Cerebellar nuclear complex (tissue), 1 donor: ENCODE measurements at regions not wholly inside any gene's neighbourhood (a gene's known extent, or its start where the extent isn't known, plus 50 kb on each side); places are given as distances from the start of the nearest gene placed in this dataset.

ENCODE experiments used
- DNase-seq, 2 experiments: peaks; one replicate each; lab custom pipeline; 2025; lab: John Stamatoyannopoulos, UW

DNA sequence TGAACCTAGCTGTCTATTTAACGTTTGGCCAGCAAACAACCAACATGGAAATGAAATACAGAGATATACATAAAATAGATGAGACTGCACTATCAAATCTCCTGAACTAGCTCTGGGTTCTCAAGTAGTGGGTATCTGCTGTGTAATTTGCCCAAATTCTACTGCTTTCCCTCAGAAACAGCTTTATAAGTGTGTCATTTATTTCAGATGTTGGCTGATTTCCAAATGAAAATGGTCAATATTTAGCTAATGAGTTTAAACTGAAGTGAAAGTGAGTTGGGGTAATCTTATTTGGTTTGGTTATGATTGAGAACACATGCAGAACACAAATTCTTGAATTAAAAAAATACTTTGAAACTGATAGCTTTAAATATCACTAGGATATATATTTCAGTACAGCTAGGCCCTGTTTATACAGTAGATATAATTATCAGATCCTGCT, 601.7 kb upstream of the CXADR start:
- DNase-seq: no peak

DNA sequence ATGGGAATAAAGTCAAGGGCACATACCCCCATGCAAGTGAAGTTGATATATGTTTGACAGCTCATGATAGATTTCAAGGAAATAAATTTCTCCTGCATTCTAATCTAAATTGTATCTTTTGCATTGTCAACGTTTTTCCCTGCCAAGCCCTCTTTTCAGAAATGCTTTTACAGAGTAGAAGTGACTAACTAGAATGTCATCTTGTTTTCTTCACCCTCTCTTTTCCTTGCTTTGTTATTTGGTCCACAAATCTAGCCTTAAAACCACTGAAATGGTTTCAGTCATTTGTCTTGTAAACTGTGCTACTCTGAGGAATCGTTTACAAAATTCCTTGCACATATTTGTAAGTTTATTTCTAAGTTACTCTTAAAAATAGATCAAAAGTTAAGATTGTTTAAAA, 600.8 kb upstream of the CXADR start:
- DNase-seq: no peak

DNA sequence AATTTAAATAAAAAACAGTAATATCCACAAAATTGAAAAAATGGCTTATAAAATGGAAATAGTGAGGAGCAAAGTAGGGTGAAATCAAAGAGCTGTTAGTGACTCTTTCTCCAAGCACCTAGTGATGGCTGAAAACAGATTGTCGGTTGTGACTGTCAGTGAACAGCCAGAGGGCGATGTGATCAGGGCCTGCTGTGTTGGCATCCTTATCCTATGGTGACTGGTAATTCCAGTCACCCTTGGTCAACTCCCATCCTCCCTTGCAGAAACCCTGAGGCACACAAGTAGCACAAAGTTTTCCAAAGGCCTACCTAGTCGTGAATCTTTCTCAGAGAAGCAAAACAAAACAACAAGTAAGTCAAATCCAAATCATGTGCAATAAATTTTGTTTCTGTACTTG, 599.8 kb upstream of the CXADR start:
- no peak for DNase-seq

DNA sequence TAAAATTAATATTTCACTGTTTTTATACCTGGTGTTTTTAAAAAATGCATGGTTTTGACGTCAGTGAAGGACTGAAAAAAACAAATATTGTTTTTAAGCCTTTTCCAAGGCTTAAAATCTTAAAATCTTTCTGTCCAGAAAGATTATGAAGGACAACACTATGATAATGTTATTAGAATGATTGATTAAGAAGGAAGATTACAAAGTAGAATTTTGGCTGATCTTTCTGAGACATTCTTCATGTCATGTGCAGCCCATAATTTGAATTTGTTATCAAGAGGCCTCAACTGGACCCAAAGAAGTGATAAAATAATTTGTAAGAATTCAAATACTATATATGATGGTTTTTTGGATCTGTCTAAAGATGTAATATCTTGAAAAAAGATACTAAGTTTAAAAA, 584.4 kb upstream of the CXADR start:
- DNase-seq: no peak

DNA sequence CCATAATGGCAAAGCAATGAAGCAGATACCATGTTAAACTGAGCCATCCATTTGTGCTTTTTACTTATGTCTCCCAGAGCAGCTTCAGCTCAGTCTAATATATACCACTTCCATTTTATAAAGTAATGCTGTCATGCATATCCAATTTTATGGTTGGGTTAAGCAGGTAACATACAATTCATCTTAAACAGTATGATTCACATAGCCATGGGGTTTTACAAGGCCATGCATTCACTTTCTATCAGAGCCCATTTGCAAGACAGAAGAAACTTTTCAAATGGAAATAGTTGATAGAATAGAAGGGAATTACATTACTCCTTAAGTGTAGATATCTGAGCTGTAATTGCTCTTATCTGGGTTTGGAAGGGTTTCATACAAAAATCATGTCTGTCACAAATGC, 580.5 kb upstream of the CXADR start:
- no peak for DNase-seq

DNA sequence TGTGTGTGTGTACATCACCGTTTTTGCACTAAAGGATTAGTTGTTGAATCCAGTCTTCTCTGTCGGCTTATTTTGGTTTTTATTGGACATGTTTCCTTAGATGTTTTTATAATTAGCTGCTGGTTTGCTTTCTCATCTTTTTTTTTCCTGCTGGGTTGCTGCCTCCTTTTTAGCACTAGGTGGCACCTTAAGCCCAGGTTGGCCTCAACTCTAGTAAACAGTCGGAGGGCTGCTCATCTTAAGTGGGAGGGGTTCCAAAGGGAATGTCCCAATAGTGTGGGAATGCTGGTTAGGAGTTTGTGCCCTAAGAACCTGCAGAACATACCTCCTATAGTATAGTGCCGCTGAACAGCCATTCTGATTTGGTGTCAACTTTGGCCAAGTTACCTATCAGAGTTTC, 570.1 kb upstream of the CXADR start:
- no peak for DNase-seq

DNA sequence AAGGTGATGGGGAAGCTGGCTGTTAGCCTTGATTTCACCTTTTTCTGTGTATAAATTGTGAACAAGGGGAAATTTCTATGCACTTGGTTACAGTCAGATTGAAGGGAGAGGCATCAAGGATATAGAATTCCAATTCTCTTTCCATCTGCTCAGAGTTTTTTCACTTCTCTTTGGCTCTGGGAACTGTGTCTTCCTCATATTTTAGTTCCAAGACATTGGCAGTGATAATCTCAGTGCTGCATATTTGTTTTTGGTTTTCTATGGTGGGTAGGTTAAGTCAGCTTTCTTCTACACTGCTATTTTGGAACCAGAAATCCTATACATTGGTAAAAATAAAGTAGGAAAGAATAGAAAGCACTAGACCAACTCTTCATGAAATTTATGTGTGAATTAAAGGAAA, 569.6 kb upstream of the CXADR start:
- DNase-seq: no peak

DNA sequence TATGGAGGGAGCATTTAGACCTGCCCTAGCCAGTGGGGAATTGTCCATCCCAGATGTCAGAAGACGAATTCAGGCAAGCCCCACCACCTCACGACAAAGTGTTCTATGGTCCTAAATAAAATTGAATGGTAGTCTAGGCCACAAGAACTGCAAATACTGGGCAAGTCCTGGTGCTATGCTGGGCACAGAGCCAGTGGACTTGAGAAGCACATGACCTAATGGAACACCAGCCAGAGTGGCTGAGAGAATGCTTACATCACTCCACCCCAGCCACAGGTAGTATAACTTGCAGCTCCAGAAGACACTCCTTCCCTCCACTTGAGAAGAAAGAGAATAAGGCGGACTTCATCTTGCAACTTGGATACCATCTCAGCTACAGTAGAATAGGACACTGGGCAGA, 567.3 kb upstream of the CXADR start:
- DNase-seq: no peak

DNA sequence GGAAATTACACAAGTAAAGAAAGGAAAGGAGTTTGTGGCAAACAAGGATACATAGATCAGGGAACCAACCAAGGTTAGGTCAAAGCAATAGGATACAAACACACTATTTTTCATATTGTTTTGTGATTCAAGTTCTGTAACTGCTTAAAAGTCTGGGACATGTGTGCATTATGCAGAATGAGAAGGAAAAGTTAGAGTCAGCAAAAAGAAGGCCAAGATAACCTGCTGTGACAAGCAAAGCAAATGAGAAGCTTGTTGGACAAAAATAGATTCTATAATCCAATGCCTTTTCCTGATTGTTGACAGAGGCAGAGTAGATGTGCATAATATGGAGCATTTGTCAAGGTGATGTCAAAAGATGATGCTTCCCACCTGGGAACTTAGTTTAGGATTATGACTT, 556.0 kb upstream of the CXADR start:
- DNase-seq: no peak

DNA sequence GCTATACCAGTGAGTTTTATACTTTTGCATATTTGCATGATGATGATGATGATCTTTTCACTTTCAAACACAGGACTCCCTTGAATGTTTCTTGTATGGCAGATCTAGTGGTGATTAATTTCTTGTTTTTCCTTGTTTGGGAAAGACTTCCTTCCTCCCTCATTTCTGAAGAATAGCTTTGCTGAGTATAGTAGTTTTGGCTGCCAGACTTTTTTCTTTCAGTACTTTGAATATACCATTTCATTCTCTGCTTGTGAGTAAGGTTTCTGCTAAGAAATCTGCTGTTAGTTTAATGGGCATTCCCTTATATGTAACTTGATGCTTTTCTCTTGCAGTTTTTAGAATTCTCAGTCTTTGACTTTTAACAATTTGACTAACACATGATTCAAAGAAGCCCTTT, 547.4 kb upstream of the CXADR start:
- no peak for DNase-seq

DNA sequence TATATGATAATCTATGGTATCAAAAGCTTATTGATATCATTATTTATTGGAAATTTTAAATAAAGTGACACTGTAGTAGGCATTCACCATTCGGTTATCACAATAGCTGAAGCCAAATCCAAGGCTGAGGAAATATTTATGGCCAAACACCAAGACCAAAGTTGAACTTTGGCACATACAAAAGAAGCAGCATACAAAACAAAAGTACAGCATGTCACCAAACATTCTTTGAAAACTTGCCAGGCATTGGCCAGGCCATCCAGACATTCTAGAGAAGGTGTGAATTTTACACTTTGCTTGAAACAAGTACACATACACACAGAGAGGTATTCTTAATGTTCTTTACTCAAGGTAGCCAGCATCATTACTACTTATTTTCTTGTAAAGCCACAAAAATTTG, 544.4 kb upstream of the CXADR start:
- DNase-seq: no peak

DNA sequence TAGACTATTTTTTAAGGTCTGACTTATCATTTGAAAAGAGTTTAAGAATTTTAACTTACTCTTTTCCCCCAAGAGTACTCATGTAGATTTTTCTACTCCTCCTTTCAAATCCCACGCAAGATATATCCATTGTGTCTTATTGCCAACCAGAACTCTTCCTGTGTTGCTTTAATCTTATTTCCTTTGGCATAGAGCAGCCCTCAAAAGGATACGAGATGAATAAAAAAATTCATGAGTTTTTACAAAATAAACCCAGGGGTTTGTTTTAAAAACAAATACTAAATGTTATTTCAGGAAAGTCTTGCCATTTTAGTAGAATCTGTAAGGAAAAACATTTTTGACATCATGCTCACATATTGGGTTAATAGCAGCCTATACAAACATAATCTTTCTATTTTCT, 543.2 kb upstream of the CXADR start:
- no peak for DNase-seq

DNA sequence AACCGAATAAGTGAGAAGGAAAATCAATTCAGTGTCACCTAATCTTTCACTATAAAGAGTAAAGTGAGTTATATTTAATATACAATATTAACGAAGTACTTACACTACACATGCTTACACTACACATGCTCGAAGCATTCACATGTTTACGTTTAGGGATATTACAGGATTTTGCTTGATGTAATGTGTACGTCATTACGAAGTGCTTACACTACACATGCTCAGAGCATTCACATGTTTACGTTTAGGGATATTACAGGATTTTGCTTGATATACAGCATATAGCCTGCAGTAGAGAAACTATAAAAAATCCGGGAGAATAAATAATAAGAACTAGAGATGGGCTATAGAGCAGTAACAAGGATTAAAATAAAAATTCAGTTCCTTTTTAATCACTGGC, 538.8 kb upstream of the CXADR start:
- no peak for DNase-seq

DNA sequence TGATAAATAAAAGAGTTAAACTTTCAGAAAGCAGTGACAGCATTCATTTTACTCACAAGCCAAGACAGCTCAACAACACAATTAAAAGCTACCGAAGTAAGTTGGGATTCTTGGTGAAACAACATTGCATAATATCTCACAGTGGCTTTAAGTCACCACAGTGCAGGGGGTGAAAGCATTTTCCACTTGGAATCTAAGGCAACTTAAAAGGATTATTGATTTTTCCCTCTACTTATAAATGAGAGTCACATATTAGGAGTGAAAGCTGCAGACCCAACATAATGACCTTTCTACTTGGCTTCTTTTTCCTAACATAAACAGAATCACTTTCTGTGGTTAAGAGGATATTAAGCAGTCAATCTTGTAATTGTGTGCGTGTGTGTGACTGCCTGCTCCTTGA, 536.6 kb upstream of the CXADR start:
- DNase-seq: no peak

DNA sequence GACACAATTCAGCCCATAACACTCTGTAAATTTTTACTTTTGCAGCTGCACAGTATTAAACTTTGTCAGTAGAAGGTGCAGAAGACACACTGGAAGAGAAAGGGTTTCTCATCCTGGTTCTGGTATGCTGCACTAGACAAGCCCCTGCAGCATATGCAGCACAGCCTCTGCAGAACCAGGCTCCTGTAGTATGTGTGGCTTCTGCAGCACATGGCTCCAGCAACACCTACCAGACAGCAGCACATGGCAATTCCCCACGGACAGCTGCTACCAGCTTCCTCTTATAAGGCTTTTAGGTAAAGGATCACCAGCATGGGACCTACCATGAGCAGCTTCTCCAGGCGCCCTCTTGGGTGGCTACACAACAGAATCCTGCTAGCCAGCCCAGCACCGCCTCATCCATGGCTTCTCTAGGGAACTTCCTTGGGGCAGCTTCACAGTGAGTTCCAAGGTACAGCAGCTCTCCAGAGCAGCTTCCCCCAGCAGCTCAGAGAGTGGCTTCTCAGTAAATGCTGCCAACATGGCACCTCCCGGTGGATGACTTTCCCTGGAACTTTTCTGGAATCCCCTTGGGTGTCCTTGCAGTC, 534.4 kb upstream of the CXADR start:
- DNase-seq: no peak

DNA sequence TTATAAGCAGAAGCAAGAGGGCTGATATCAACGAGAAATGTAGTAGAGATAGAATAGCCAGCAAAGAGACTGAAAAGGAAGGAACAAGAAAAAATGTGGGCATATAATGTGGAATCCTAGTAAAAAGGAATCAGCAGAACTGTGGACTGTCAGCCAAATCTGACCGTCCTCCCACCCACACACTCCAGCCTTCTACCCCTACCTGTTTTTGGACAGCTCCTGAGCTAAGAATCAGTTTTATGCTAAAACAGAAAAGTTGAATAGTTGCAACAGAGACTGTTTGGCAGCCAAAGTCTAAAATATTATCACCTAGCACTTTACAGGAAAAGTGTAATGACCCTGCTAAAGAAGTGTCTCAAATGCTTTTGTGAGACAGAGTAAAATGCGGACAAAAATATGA, 533.3 kb upstream of the CXADR start:
- DNase-seq: no peak

DNA sequence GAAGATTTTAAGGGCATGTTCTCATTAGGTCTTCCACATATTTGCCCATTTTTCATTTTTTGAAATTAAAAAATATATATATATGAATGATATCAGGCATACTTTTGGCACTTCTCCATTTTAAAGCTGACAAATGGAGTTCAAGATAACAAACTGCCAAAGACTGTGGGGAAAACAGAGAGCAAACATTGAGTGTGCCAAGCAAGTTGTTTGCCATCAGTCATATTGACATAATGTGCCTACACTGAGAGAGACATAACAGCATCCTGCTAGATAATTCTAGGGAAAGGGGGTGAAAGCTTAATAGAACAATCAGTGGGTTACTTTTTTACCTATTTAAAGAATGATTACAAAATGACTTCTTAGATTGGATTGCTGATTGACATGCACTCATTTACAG, 529.4 kb upstream of the CXADR start:
- no peak for DNase-seq

DNA sequence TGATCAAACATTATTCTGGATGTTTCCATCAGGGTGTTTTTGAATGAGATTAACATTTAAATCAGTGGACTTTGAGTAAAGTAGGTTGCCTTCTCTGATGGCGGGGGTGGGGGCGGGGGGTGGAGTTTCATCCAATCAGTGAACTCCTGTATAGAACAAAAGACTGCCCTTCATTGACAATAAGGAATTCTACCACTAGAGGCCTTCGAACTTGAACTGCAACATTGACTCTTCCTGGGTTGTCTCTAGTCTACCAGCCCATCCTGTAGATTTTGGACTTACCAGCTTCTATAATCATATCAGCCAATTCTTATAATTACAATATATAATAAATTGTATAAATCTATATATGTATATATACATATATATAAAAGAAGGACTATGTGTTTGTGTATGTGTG, 520.4 kb upstream of the CXADR start:
- no peak for DNase-seq

DNA sequence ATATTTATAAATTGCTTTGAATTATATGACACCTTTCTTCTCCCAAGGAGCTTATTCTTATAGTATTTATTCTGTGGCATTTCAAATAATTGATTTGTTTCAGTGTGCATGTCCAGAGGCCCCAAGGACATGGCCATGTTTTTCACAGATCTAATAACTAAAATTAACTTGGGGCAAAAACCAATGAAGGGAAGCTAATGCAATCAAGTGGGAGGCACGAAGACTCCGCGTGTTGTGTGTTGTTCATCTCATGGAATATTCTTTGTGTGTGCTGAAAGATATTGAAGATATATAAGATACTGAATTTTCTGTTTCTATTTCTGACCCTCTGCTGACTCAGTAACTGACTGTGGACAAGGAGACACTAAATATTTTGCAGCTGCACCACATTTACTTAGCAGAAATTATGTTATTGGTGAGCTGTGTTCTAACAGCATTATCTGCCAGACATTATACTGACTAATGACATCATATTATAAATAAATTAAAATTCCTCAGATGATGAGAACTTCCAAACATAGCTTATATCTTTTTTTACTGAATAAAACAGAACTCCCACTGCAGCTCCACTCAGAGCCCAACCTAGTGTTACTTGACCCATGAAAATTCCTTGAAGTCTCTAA, 519.3 kb upstream of the CXADR start:
- no peak for DNase-seq

DNA sequence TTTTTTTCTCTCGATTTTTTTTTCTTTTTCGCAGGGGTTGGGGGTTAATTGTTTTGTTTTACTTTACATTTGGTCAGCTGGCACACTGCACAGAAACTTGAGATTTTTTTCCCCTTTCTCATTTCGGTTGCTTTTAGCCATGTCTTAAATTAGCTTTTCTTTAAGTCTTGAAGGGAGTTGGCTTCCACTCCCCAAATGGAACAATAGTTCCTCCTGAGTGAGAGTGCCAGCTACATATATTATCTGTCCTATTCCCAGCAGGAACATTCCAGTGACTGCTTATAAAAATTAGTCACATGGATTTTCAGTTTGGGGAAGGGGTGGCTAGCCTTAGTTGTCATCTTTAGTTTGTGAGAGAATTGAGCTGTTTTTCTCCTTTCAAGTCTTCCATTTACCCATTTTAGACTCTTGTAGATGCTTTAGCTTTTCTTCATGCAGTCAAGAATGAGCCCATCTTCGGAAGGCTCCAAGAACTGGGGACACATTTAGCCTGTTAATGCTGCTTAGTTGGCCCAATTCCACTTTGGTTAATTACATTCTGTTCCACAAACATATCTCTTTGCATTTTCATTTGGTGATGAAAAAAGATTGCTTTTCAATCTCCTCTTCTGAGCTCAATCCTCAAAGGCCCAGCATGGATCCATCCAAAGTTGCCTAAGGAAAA, 510.1 kb upstream of the CXADR start:
- DNase-seq: no peak

DNA sequence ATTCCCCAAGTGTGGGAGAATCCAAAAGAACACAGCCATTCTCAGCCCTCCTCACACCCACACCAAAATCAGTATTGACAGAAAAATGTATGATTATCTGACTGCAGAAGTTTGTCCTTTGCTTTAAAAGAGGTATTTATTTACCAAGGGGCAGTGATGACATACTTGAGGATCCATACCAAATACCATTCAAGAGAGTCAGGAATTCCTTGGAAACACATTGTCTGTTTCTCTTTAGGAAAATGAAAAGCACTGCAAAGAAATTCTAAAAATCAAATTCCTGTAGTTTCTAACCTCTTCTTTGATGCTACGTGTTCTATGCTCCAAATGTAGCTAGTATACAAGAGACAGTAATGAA, 509.6 kb upstream of the CXADR start:
- DNase-seq: no peak

DNA sequence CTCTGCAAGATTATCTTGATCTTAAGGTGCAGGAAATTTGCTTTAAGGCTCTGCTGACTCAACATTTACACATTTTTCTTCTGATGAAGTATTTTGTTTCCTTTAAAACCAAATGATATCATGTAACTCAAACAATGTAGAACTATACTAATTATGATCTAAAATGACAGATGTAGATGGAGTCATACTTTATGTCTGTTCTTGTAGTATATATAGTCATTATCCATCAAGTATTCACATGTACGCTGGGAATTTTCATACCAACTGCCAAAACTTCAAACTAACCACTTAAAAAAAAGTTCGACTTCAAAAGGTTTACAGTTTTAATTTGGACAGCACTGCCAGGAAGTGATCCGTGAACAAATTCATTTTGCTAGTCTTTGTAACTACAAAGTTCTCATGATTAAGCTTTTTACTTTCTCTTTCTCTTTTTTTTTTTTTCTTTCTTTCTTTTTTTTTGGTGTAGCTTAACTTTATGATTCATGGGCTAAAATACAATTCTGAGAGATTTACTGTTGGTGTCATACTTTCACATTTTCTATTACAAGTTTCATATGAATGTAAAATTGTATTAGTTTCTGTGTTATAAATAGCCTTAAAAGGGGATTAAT, 509.0 kb upstream of the CXADR start:
- DNase-seq: no peak

DNA sequence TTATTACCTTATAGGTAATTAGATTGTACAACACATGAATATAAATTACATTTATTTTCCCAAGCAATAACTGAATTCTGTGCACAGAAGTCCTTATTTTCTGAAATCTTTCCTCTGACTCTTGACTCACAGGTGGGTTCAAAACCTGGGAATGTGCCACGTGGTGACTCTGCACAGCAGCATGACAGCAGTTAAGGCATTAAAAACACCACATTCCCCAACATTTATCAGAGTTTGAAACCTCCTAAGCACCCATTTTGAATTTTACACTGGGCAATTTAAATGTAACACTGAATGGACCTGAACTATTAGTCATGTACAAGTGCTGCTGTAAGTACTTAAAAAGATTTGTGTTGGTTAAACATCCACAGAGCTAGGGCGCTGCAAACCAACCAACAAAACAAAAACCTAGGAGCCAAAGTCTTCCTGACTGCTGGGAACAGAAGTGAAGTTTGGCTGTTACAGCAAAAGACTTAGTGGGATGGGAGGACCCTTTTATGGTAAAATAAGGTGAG, 480.6 kb upstream of the CXADR start:
- no peak for DNase-seq
